HG02981 (cell line): ENCODE measurements at regions not wholly inside any gene's neighbourhood (a gene's known extent, or its start where the extent isn't known, plus 50 kb on each side); places are given as distances from the start of the nearest gene placed in this dataset.
"Not testable (repeated sequence)": the region's sequence is repeated elsewhere in the genome, so short reads cannot be mapped to it uniquely, and the experiment has no call there.

Experiments used
- ATAC-seq: cut with Tn5 transposase; IDR thresholded peaks from one replicate; pipeline ENCODE4 v1.9.1; 2021; ENCODE audit warnings: mild to moderate bottlenecking, moderate library complexity; ENCODE audit not compliant: unreplicated experiment

DNA sequence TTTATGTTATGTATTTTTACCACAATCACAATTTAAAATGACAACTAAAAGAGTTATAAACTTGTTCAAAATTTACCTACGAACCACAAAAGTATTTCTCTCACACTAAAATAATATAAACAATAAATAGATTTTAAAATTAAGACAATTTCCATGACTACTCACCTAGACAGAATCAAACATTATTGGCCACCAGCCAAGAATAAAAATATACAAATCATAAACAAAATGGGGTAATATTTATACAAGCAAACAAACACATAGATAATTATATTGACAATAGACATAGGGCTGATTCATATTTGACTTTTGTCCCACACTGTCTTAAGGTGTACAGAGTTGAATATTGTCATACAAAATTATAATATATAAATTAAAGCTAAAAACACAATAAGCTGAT lies 119.6 kb upstream of the ZNF92 start:
- no peak for ATAC-seq

DNA sequence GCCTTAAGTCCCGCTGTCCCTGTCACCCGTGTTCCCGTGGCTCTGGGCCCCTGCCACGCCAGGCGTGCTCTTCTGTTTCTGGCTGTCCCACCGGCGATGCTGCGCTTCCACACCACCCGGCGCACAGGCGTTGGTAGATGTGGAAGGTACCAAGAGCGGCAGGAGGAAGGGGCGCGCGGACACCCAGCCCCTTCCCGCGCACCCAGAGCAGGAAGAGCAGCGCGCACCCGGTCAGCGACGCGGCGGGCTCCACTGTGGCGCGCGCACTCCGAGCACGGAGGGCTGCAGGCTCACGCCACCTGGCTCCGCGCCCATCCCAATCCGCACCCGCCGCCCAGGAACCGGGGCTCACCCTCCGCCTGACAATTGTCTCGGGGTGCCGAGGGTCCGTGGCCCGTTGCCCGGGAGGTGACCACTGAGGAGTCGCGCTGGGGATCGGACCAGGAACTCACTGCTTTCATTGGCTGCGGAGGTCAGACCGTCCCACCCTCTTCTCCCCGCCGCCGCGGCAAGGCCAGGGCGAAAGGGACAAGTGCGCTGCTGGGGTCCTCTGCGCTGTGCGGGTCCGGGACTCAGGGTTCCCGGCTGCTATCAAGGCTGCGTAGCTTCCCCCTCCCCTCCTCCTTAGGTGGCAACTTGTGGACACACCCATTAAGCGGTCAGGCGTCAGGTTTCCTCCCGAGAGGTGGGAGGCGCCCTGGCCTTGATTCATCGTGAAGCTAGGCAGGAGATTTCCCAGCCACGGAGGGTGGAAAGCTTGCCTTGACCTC lies 121.6 kb upstream of the ZNF92 start:
- peak; percentile 67 for ATAC-seq

DNA sequence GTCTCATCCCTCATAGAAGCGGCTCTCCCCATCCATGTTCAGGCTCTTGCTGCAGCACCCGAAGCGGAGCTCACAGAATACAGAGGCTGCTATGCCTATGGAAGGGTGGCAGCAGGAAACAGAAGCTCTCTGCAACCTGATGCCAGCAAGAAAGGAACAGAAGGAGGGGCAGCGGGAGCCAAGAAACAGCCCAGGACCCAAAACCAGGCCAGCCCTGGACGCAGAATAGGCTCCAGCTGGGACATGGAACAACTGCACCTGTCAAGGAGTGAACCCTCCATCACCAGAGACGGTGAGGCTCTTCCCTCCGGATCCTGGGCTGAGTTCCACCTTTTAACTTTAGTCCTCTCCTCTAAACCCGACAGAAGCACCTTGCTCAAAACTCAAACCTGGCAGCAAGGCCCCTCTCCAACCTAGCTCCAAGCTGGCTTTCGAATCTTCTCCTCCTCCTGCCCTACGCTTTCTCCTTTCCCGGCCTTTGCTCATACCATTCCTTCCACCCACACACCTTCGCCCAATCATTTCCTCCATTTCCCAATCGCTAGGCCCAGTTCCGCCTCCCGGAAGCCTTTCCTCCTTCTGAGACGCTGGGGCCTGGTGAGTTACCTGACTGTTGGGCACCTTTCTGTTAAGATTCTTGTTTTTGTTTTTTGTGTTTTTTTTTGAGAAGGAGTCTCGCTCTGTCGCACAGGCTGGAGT lies 122.8 kb upstream of the ZNF92 start:
- ATAC-seq: no peak

DNA sequence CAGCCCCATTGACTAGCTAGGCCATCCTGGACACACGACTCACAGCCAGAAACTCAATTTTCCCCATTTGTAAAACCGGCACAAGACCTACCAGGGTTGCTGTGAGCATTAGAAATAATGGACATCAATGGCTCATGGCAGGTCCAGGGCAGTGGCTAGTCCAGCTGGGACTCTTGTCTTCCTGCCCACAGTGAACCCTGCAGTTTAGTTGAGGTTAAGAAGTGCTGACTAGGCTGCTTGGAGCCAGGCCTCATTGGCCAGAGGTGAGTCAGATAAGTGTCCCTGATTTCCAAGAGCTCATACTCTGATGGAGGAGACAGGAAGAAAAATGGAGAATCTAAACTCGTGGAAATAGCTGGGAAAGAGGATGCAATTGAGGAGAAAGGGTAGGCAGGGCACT lies 123.4 kb upstream of the ZNF92 start:
- no peak for ATAC-seq

DNA sequence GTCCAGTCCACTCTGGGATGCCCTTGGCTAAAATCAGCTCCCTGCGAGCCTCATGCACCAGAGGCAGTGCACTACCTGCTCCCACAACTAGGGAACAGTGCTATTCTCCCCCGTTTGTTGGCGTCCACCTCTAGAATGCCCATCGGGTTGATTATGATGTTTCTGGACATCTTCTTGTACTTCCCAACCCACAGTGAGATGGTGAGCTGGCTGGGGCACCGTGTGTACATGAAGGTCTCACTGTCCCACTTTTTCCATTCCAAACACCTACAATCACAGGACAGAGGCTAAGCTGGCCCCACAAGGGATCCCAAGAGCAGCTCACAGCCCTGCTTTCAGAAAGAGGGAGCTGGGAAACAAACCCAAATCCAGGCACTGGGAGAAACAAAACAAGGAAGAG lies 126.2 kb upstream of the ZNF92 start:
- no peak for ATAC-seq

DNA sequence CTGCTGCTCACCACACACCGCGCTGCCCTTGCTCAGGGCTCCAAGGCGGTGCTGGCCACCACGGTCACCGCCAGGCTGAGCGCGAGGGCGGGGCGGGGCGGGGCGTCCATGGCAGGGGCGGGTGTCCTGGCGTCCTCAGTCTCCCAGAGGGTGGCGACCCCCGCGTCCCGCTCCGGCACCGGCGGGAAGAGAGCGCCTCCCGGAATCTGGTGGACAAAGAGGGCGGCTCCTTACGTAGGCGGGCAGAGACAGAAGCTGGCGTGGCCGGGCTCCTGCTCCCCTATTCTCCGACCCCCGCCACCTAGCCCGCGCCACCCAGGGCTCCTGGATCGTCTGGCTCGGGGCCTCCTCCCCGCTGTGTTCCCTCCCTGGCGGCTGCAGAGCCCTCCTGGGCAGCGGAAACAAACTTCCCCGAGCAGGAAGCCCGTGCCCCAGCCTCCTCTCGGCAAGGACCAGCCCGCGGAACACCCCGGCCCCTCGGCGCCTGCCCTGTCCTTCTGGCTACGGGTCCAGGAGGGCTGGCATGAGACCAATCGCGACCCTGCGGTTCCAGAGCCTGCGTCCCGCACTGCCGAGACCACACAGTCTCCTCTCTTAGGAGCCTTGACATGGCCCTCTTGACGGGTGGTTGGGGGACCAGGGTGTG lies 133.8 kb upstream of the ZNF92 start:
- ATAC-seq: no peak

DNA sequence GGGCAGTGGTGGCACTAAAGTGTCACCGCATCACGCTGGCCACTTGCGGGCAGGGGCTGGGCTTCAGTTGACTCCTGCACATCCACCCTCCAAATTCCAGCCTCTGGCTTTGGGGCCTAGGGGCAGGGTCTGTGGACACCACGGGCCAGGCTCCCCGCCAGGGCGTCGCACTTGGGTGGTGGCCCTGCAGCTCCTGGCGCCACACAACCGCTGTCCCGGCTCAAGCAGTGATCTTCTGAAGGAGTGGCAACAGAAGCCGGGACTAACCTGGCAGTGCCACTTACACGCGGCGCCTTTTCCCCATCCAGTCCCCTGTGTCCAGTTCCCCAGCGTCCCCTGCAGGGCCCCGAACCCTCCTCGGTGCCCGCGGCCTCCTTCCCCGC lies 134.3 kb upstream of the ZNF92 start:
- no peak for ATAC-seq

DNA sequence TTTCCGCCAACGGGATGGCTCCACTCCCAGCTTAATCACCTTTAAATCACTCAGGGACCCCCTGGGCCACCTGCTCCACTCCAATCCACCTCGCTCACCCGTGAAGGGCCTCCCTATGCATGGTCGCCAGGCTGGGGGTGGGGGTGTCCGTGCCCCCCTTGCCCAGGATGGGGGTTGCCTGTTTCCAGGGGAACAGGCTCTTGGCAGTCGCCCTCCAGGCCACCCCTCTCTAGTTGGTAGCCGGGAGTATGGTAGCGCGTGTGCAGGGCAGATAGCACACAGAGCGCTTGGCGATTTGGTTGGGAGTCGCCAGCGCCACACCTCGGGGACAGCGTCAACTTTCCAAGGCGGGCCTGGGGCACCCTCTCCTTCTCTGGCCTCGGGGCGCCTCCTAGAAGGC lies 134.9 kb upstream of the ZNF92 start:
- ATAC-seq: no peak

DNA sequence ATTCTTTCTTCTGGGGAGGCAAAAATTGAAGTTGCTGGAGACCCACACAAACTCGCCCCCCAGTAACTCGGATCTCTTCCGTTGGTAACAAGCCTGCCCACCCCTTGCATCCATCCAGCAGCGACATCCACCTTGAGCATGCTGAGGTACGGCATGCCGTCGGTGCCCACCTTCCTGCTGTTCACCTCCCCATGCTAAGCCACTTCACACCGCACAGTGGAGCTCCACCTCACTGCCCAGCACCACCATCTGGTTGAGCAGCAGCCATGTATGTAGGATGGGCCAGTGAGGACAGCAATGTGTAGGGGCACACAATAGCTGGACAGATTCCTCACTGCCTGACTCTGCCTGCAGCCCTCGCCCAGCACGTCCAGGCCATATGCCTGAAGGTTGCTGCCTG lies 138.1 kb upstream of the ZNF92 start:
- ATAC-seq: no peak

DNA sequence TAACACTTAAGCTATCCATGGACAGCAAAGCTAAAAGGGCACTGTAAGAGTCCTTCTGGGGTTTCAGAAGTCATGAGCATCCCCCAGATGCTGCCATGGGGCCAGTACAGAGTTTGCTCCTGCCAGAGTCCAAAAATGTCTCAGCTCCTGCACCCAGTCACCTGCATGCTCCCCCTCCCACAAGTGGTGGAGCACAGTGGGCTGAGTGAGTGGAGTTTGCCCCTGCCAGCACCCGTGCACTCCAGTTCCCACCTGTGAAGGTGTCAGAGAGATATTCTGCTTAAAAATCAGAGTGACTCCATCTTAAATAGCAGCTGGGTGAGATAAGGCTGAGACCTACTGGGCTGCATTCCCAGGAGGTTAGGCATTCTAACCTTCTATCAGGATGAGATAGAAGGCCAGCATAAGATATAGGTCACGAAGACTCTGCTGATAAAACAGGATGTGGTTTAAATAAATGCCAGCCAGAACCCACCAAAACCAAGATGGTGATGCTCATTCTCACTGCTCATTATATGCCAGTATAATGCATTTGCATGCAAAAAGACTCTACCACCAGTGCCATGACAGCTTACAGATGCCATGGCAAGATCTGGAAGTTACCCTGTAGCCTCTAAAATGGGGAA lies 140.1 kb upstream of the ZNF92 start:
- ATAC-seq: no peak

DNA sequence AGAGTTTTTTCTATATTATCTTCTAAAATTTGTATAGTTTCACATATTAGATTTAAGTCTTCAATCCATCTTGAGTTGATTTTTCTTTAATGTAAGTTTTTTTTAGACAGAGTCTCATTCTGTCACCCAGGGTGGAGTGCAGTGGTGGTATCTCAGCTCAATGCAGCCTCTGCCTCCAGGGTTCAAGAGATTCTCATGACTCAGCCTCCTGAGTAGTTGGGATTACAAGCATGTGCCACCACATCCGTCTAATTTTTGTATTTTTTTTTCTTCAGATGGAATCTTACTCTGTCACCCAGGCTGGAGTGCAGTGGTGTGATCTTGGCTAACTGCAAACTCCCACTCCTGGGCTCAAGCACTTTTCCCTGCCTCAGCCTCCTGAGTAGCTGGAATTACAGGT lies 143.4 kb upstream of the ZNF92 start:
- no peak for ATAC-seq

DNA sequence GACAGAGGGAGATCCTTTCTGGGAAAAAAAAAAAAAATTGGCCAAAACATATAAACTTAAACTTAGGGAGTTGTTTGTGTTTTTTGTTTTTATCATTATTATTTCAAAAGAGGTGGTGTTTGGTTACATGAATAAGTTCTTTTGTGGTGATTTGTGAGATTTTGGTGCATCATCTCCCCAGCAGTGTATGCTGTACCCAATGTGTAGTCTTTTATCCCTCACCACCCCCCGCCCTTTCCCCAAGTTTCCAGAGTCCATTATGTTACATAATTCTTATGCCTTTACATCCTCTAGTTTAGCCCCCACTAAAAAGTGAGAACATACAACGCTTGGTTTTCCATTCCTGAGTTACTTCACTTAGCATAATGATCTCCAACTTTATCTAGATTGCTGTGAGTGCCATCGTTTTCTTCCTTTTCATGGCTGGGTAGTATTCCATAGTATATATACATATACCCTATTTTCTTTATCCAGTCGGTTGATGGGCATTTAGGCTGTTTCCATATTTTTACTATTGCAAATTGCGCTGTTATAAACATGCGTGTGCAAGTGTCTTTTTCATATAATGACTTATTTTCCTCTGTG lies 148.1 kb upstream of the ZNF92 start:
- ATAC-seq: no peak

DNA sequence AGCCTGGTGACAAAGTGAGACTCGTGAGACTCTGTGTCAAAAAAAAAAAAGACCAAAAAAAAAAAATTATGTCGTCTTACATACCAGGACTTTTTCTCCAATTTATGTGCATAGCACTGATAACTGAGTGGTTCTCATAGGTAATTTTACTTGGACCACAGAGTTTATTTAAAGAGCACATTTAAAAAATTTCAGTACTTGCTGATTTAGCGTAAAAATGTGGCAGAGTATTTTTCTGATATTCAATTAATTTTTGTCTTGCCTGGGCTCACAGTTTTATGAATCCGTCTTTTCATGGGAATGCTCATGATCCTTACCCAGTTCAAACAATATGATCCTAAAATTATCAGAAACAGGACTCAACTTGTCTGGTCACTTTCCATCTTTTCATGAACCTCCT lies 151.0 kb upstream of the ZNF92 start:
- no peak for ATAC-seq

DNA sequence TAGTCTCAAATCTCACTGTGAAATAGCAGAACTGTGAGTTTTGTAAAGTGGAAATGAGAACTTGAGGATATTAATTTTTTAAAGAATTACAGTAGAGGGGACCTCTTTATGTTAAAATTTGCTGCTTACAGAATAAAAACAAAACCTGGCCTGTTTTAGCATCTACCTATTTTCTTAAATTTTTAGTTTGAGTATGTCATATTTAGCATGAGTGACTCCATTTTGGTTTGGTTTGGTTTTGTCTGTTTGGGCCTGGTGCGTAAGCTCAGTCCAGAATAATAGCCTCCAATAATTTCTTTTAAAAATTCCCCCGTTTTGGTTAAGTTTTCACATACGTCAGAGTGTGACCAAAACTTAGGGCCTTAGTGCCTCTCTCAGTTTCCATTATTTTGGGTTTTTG lies 152.0 kb upstream of the ZNF92 start:
- ATAC-seq: no peak

DNA sequence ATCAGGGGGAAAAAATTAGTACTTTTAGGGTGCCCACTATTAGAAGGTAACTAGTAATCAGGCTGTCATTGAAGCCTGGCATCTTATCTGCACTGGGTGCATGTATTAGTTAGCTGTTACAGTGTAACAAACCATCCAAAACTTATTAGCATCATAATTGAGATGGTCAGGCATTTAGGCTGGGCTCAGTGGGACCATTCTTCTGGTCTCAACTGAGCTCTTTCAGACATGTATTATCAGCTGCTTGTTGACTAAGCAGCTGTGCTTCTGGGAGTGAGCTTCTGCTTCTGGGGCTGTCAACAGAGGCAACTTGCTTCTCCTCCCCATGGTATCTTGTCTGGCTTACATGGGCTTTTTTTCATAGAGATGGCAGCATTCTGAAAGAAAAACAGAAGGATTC lies 154.0 kb upstream of the ZNF92 start:
- ATAC-seq: no peak

DNA sequence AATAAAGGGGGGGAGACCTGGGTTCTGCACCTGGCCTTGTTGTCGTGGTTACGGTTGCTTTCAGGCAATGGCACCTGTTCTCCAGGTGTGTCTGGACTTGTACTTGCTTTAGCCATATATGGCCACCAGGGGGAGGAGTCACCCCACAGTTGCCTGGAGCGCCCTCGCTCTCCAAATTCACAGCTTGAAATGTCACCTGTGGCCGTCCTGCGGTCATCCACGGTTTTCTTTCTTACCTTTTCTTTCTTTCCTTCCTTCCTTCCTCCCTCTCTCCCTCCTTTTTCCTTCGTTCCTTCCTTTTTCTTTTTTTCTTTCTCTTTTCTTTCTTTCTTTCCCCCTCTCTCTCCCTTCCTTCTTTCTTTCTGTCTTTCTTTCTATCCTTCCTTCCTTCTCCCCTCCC lies 157.2 kb upstream of the ZNF92 start:
- ATAC-seq: peak; percentile 70

DNA sequence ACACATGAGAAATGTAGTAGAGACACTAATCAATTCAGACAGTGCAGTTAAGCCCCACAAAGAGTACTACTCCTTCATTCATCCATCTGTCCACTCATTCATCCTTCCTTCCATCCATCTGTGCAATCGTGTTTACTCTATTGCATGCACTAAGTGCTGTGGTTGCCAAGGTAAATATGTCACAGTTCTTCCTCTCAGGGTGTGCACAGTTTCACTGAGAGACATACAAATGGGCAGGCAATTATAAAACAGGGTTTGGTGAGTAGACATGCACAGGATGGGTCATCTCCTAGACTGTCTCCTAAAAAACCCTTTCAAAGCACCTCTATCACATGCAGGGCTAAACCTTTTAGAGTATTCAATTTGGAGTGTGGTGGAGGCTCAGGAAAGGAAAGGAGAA lies 160.4 kb upstream of the ZNF92 start:
- ATAC-seq: not testable (repeated sequence)

DNA sequence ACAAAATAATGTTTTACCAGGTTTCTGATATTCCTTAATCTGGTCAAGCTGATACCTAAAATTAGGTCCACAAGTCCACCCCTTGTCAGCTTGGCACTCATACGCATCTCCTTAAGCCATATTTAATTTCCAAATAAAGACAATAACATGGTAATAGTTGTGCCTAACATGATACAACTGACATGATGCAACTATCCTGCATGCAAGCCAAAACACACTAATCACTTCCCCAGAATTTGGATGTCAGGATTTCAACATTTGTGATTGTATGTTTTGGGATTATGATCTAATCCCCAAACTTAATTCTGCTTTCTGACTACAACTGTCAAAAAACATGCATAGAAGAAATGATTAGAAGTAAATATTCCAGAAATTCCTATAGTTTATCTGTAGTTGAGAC lies 174.4 kb upstream of the ZNF92 start:
- not testable (repeated sequence) for ATAC-seq

DNA sequence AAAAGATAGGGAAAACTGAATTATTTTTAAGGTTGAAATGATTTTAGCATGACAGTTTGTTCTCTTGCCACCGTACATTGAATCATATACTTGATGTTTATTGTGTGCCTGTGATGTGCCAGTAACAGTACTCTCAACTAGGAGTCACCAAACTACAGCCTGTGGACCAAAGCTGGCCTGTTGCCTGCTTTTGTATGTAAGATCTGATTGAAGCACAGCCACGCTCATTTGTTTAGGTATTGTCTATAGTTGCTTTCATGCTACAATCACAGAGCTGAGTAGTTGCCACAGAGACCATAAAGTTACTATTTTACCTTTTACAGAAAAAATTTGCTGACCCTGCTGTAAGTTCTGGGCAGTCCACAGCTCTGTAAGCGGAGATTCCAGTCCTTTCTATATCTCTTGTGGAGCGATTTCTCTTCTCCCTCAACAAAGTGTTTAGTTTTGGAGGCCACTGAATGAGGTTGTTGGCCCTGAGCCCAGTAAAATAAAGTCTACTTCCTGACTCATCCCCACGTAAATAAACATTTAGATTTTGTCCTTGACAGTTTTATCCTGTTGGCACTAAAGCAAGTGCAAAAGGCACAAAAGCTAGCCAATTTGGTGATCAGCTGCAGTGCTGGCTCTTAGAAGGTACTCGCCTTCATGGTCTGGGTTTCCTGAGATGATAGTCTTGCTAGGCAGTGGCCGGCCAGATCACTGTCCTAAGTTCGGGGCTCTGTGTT lies 180.2 kb upstream of the ZNF92 start:
- not testable (repeated sequence) for ATAC-seq

DNA sequence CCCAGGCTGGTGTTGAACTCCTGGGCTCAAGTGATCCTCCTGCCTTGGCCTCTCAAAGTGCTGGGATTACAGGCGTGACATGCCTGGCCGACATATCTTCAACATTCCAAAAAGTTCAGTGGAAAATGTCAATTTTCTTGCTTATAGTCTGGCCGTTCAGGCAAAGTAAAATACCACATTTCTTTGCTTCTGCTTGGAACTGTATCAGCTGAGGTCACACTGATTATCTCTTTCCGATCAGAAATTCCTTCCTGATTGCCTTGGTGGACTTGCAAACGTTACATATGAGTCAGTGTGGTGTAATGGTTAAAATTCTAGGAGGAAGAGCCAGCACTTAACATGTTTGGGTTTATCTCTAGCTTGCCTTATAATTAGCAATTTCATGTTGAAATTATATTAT lies 170.6 kb upstream of the ERV3-1 start:
- not testable (repeated sequence) for ATAC-seq

DNA sequence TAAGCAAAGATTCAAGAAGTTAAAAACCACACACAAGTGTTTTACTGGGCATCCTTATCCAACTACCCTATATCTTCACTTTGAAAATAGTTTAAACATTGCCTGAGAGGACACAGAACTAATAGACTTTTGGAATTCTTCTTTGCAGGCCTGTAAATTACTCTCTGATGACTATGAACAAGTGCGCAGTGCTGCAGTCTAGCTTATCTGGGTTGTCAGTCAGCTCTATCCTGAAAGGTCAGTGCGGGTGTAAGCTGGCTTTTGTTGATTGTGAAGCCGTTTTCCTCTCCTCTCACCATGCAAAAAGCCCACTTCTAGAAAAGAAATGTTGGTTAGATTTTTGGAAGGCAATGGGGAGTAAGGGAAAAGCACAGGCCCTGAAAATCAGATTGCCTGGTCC lies 143.6 kb upstream of the ERV3-1 start:
- not testable (repeated sequence) for ATAC-seq
